SK-N-MC (cell line): ENCODE measurements at regions not wholly inside any gene's neighbourhood (a gene's known extent, or its start where the extent isn't known, plus 50 kb on each side); places are given as distances from the start of the nearest gene placed in this dataset.

ENCODE experiments used
- DNase-seq: peaks from one replicate; pipeline ENCODE4 v3.0.0-alpha.2; 2011; ENCODE audit warnings: low read depth, low spot score
- H3K27ac ChIP-seq: fragments of 200-600 bp; sonication (generic); 2 replicates; pipeline ENCODE4 v1.5.1; 2016; ENCODE audit warnings: mixed run types
- H3K36me3 ChIP-seq: fragments of 200-600 bp; sonication (generic); 2 replicates; pipeline ENCODE4 v1.6.1; 2017; ENCODE audit warnings: antibody characterized with exemption, low read length, mixed read lengths; ENCODE audit not compliant: insufficient read depth
- H3K4me3 ChIP-seq: fragments of 200-600 bp; sonication (generic); 2 replicates; pipeline ENCODE4 v1.5.1; 2016
- H3K9ac ChIP-seq: fragments of 200-600 bp; sonication (generic); 2 replicates; pipeline ENCODE4 v1.8.0; 2017; ENCODE audit warnings: mixed run types, mixed read lengths; ENCODE audit not compliant: insufficient read length
- H3K9me3 ChIP-seq: fragments of 200-600 bp; sonication (generic); 2 replicates; pipeline ENCODE4 v1.6.1; 2017; ENCODE audit warnings: low read depth, mild to moderate bottlenecking, antibody characterized with exemption, low read length, moderate library complexity, mixed read lengths
- EZH2 ChIP-seq: fragments of 200-600 bp; sonication (generic); IDR thresholded peaks from one replicate; pipeline ENCODE4 v1.6.1; 2017; ENCODE audit warnings: antibody characterized with exemption
- FOXP2 ChIP-seq: optimal IDR thresholded peaks from 2 replicates; pipeline ENCODE3; 2011; ENCODE audit warnings: mild to moderate bottlenecking, moderate library complexity; ENCODE audit not compliant: insufficient read depth; ENCODE audit errors: extremely low read length, control extremely low read depth
- POLR2AphosphoS5 ChIP-seq: IDR thresholded peaks from 2 replicates; pipeline ENCODE4 v1.6.1; 2012; ENCODE audit warnings: mild to moderate bottlenecking, low read depth, low read length, borderline replicate concordance

DNA sequence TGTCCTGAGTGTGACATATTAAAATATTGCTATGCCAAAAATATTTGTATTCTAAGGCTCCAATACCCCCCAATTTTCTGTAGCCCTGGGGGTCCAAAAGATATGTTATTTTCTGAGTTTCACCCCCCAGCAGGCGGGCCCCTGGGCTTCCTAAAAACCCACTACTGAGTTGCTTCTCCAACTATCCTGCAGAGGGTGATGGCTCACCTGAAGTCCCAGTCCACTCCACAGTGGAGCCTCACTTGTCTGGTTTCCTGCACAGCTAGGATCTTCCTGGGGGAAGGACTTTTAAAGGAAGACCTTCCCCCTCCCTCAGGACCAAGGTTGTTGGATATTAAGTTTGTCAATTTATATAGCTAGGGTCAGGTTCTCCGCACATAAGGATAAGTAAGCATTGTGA is 1181.4 kb downstream of the ROBO2 start:
- DNase-seq = no peak
- Histone ChIP-seq H3K36me3 (no peaks in the 10 kb centered on the region), H3K4me3 (no peak overlapping the region), H3K9me3 (no peaks in the 10 kb centered on the region), H3K27ac (no peak overlapping the region), H3K9ac (no peak overlapping the region)
- no peak for TF ChIP-seq POLR2AphosphoS5
- no peak for TF ChIP-seq EZH2
- TF ChIP-seq FOXP2 = no peak

GRCh38 chr3:78221796-78222195 is 1181.9 kb downstream of the ROBO2 start:
- H3K36me3 ChIP-seq = no peaks in the 10 kb centered on the region
- no peak overlapping the region for H3K9ac ChIP-seq
- TF ChIP-seq POLR2AphosphoS5 = no peak
- TF ChIP-seq FOXP2 = no peak
- no peak for TF ChIP-seq EZH2
- no peaks in the 10 kb centered on the region for H3K9me3 ChIP-seq
- no peak overlapping the region for H3K4me3 ChIP-seq
- DNase-seq = no peak
- no peak overlapping the region for H3K27ac ChIP-seq

DNA sequence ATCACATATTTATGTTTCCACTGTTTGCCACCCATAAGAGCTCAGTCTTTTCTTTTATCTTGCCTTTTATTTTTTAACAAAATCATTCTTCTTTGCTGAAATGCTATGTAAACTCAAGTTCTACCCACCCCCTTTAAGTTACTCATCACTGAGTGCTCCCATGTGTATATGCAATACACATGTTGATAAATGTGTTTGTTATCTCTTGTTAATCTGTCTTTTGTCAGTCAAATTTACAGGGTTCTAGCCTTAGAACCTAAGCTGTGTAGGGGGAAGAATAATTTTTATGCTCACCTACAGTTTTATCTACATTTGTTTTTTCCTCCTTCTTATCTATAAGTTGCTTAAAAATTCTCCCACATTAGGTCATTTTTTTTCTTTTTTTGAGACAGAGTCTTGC is 1195.9 kb downstream of the ROBO2 start:
- Histone ChIP-seq H3K27ac (no peak overlapping the region), H3K4me3 (no peak overlapping the region), H3K9ac (no peak overlapping the region), H3K36me3 (no peaks in the 10 kb centered on the region), H3K9me3 (no peaks in the 10 kb centered on the region)
- no peak for DNase-seq
- no peak for TF ChIP-seq EZH2
- TF ChIP-seq POLR2AphosphoS5 = no peak
- TF ChIP-seq FOXP2 = no peak

GRCh38 chr3:78238811-78239210 is 1198.9 kb downstream of the ROBO2 start:
- Histone ChIP-seq H3K27ac (no peak overlapping the region), H3K9ac (no peak overlapping the region), H3K9me3 (no peaks in the 10 kb centered on the region), H3K36me3 (no peaks in the 10 kb centered on the region), H3K4me3 (no peak overlapping the region)
- TF ChIP-seq EZH2 (no peak), FOXP2 (no peak), POLR2AphosphoS5 (no peak)
- DNase-seq = no peak

- H3K9me3 ChIP-seq = no peaks in the 10 kb centered on the region
- no peak overlapping the region for H3K4me3 ChIP-seq
- TF ChIP-seq FOXP2 = no peak
- no peak for TF ChIP-seq EZH2
- TF ChIP-seq POLR2AphosphoS5 = no peak
- no peaks in the 10 kb centered on the region for H3K36me3 ChIP-seq
- H3K9ac ChIP-seq = no peak overlapping the region
- no peak overlapping the region for H3K27ac ChIP-seq
- no peak for DNase-seq
Observed at GRCh38 chr3:78242724-78243123, 1202.8 kb downstream of the ROBO2 start.

DNA sequence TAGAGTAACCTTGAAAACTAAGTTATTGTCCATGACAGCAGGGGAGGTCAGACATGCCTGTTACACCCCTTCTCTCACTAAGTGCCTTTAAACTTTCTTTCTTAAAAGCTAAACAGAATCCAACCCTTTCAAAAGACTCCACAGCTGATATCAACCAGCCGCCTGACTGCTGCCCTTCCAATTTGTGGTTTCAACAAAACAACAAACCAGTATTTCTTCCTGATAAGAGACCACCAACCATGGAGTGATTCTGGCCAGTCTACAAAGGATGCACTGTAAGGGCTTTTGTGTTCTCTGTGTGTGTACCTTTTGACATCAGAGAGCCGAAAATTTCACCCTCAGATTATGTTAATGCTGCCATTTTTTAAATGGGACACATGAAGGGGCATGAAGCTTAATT is 1204.2 kb downstream of the ROBO2 start:
- Histone ChIP-seq H3K27ac (no peak overlapping the region), H3K36me3 (no peaks in the 10 kb centered on the region), H3K9me3 (no peaks in the 10 kb centered on the region), H3K9ac (no peak overlapping the region), H3K4me3 (no peak overlapping the region)
- TF ChIP-seq FOXP2 = no peak
- no peak for TF ChIP-seq EZH2
- TF ChIP-seq POLR2AphosphoS5 = no peak
- no peak for DNase-seq

- Histone ChIP-seq H3K9ac (no peak overlapping the region), H3K36me3 (no peaks in the 10 kb centered on the region), H3K9me3 (no peaks in the 10 kb centered on the region), H3K4me3 (no peak overlapping the region), H3K27ac (no peak overlapping the region)
- no peak for DNase-seq
- TF ChIP-seq FOXP2 (no peak), EZH2 (no peak), POLR2AphosphoS5 (no peak)
Observed at GRCh38 chr3:78249294-78249693, 1209.4 kb downstream of the ROBO2 start.

- Histone ChIP-seq H3K9me3 (no peaks in the 10 kb centered on the region), H3K4me3 (no peak overlapping the region), H3K36me3 (no peaks in the 10 kb centered on the region), H3K27ac (no peak overlapping the region), H3K9ac (no peak overlapping the region)
- no peak for DNase-seq
- TF ChIP-seq EZH2 (no peak), FOXP2 (no peak), POLR2AphosphoS5 (no peak)
Observed at GRCh38 chr3:78253860-78254259, 1214.0 kb downstream of the ROBO2 start.

DNA sequence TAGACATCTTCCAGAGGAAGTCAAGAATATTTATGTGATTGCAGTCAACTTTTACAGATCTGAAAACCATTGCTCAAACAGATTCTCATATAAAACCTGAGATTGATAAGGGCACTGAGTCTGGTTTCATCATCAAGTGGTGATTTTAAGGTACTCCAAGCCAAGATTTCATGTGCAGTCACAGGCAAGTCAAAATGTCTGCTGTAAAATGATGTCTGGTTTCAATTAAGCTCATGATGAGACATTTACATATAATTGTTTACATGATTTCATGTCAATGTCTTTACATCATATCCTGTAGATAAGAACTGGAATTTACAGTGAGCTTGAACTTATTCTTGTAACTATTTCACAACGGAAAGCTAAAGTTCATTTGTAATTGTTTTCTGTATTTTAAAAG is 1215.5 kb downstream of the ROBO2 start:
- peak; percentile 72 for DNase-seq
- H3K27ac ChIP-seq = peak overlapping the region; percentile 95

More for the DNA sequence above, 1215.5 kb downstream of the ROBO2 start:
- Histone ChIP-seq H3K9me3 (no peaks in the 10 kb centered on the region), H3K4me3 (peak overlapping the region; percentile 28; the same call in 1 of the 2 replicates), H3K36me3 (no peaks in the 10 kb centered on the region), H3K9ac (no peak overlapping the region)
- no peak for TF ChIP-seq EZH2
- TF ChIP-seq FOXP2 = no peak
